Effector memory CD4-positive, alpha-beta T cell (primary cell): ENCODE measurements at regions not wholly inside any gene's neighbourhood (a gene's known extent, or its start where the extent isn't known, plus 50 kb on each side); places are given as distances from the start of the nearest gene placed in this dataset.

Experiments used
- DNase-seq, 3 donors: peaks; one replicate each; pipeline ENCODE4 v3.0.0-alpha.2; 2020
- H3K27ac ChIP-seq: 2 replicates; pipeline ENCODE4 v1.7.0; 2013; ENCODE audit warnings: mild to moderate bottlenecking, low read length, moderate library complexity; ENCODE audit not compliant: insufficient read depth, poor library complexity, severe bottlenecking
- H3K27me3 ChIP-seq: replicated peaks from 2 replicates; pipeline ENCODE4 v1.7.0; 2013; ENCODE audit warnings: mild to moderate bottlenecking, low read length; ENCODE audit not compliant: insufficient read depth, control insufficient read depth, poor library complexity, severe bottlenecking
- H3K36me3 ChIP-seq: 2 replicates; pipeline ENCODE4 v1.7.0; 2013; ENCODE audit warnings: mild to moderate bottlenecking, low read length, moderate library complexity; ENCODE audit not compliant: control insufficient read depth, insufficient read depth
- H3K4me1 ChIP-seq: 2 replicates; pipeline ENCODE4 v1.7.0; 2013; ENCODE audit warnings: low read length, mild to moderate bottlenecking; ENCODE audit not compliant: control insufficient read depth, insufficient read depth, poor library complexity, severe bottlenecking
- H3K4me3 ChIP-seq: 2 replicates; pipeline ENCODE4 v1.7.0; 2013; ENCODE audit warnings: low read length, low read depth, mild to moderate bottlenecking; ENCODE audit not compliant: insufficient read depth, poor library complexity, severe bottlenecking
- H3K9me3 ChIP-seq: 2 replicates; pipeline ENCODE4 v1.7.0; 2013; ENCODE audit warnings: mild to moderate bottlenecking, low read length, moderate library complexity; ENCODE audit not compliant: control insufficient read depth

DNA sequence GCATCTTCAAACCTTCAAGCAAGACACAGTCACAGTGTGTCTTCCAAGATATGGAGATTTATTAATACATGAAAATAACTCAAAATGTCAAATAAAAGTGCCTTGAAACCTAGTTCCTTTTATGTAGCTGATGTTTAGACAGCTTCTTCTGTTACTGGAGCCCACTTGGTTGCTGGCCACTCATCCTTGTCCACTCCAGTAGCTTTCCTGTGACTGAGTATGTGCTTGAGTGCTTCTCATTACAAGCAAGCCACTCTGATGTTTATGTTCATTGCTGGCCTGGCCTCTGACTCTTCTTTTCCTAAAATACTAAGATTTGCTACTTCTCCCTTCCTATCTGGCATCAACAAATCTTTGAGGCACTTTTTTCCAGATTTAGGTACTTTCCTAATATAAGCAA lies 545.2 kb upstream of the MAN1A1 start:
- H3K9me3 ChIP-seq: no peaks in the 10 kb centered on the region
- no peaks in the 10 kb centered on the region for H3K27me3 ChIP-seq
- H3K36me3 ChIP-seq: no peaks in the 10 kb centered on the region
- no peak overlapping the region for H3K4me3 ChIP-seq
- H3K4me1 ChIP-seq: no peaks in the 10 kb centered on the region
- no peak overlapping the region for H3K27ac ChIP-seq
- no peak for DNase-seq

DNA sequence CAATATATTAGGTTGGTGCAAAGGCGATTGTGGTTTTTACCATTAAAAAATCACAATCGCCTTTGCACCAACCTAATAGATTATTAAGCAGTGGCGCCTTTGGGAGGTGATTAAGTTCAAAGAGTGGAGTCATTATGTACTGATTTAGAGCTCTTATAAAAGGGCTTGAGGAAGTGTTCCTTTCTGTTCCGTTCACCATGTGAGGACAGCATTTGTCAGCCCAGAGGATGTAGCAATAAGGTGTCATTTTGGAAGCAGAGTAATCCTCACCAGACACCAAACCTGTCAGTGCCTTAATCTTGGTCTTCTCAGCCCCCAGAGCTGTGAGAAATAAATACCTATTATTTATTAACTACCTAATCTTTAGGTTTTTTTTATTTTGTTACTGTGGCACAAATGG lies 542.1 kb upstream of the MAN1A1 start:
- Histone ChIP-seq H3K9me3 (no peaks in the 10 kb centered on the region), H3K27ac (no peak overlapping the region), H3K4me3 (no peak overlapping the region), H3K27me3 (no peaks in the 10 kb centered on the region), H3K4me1 (no peaks in the 10 kb centered on the region), H3K36me3 (no peaks in the 10 kb centered on the region)
- no peak for DNase-seq

DNA sequence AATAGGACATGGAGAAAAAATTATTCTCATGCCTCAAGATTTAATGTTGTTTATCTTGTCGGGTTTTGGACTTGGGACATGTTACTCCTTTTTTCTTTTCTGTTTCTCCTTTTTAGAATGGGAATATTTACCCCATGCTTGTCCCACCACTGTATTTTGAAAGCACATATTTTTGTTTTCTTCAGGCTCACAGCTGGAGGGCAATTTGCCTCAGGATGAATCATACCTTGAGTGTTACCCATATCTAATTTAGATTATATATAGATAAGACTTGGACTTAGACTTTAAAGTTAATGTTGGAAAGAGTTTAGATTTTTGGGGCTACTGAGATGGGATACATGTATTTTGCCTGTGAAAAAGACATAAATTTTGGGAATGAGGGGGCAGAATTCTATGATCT lies 541.6 kb upstream of the MAN1A1 start:
- no peaks in the 10 kb centered on the region for H3K27me3 ChIP-seq
- DNase-seq: no peak
- no peak overlapping the region for H3K27ac ChIP-seq
- no peaks in the 10 kb centered on the region for H3K36me3 ChIP-seq
- no peaks in the 10 kb centered on the region for H3K4me1 ChIP-seq
- no peak overlapping the region for H3K4me3 ChIP-seq
- H3K9me3 ChIP-seq: no peaks in the 10 kb centered on the region

DNA sequence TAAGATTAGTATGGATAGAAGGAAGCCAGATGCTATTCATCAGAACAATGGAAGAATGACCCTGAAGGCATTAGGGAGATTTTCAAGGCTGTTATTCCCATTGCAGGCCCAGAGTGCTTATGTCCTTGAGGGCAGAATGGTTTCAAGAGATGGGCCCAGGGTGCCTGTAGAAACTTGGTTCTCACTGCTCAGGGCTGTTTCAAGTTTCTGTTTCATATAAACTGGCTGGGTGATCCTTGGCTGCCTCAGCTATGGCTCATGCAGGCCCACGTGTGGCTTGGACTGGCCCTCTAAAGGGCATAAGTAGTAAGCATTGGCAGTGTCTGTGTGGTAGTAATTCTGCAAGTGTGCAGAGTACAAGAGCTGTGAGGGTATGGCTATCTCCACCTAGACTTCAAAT lies 540.9 kb upstream of the MAN1A1 start:
- H3K4me1 ChIP-seq: no peaks in the 10 kb centered on the region
- H3K9me3 ChIP-seq: no peaks in the 10 kb centered on the region
- no peak overlapping the region for H3K27ac ChIP-seq
- no peaks in the 10 kb centered on the region for H3K27me3 ChIP-seq
- H3K36me3 ChIP-seq: no peaks in the 10 kb centered on the region
- H3K4me3 ChIP-seq: no peak overlapping the region
- DNase-seq: no peak

DNA sequence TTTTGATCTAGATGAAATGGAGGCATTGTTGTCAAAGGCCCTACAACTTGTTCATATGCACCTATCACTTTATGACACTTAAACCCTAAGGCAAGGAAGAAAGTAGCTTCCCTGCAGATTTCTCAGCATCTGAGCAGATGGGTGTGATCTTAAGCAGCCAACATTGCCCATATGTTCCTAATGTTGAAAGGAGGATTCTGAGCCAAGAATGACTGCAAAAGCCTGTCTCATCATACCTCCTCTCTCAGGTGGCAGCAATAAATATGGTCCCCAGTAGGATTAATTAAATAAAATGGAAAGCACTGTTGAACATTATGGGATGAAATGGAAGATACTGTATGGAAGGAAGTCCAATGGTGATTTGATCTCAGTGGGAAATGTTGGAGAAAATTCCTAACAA lies 538.1 kb upstream of the MAN1A1 start:
- no peak overlapping the region for H3K27ac ChIP-seq
- no peaks in the 10 kb centered on the region for H3K4me1 ChIP-seq
- no peak for DNase-seq
- H3K27me3 ChIP-seq: no peaks in the 10 kb centered on the region
- no peaks in the 10 kb centered on the region for H3K36me3 ChIP-seq
- no peak overlapping the region for H3K4me3 ChIP-seq
- H3K9me3 ChIP-seq: no peaks in the 10 kb centered on the region

GRCh38 chr6:119881416-119881815 lies 531.9 kb upstream of the MAN1A1 start:
- DNase-seq: no peak
- H3K27me3 ChIP-seq: no peaks in the 10 kb centered on the region
- H3K4me3 ChIP-seq: no peak overlapping the region
- H3K9me3 ChIP-seq: no peaks in the 10 kb centered on the region
- no peaks in the 10 kb centered on the region for H3K4me1 ChIP-seq
- no peaks in the 10 kb centered on the region for H3K36me3 ChIP-seq
- H3K27ac ChIP-seq: no peak overlapping the region

DNA sequence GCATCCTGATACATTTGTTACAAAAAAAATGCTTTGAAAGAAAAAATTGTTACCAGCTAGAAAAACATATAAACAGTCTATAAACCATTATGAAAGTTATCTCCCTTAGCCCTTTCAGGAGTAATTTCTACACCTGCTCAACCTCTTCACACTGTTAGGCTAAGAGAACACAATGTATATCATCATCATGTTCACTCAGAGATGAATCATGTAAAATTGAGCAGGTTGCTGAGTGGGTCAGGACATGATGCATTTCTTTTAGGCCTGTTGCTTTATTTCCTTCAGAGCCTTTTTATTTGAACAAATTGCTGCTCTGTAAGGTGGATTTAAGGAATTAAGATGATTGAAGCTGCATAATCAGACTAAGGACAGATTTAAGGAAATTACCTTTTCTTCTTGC lies 531.3 kb upstream of the MAN1A1 start:
- no peak overlapping the region for H3K27ac ChIP-seq
- H3K9me3 ChIP-seq: no peaks in the 10 kb centered on the region
- no peak overlapping the region for H3K4me3 ChIP-seq
- no peak for DNase-seq
- no peaks in the 10 kb centered on the region for H3K27me3 ChIP-seq
- H3K36me3 ChIP-seq: no peaks in the 10 kb centered on the region
- H3K4me1 ChIP-seq: no peaks in the 10 kb centered on the region

- Histone ChIP-seq H3K27ac (no peak overlapping the region), H3K27me3 (no peaks in the 10 kb centered on the region), H3K4me3 (no peak overlapping the region), H3K9me3 (no peaks in the 10 kb centered on the region), H3K36me3 (no peaks in the 10 kb centered on the region), H3K4me1 (no peaks in the 10 kb centered on the region)
- DNase-seq: no peak
Observed at GRCh38 chr6:119879731-119880130, 530.2 kb upstream of the MAN1A1 start.

GRCh38 chr6:119874381-119874780 lies 524.8 kb upstream of the MAN1A1 start:
- H3K36me3 ChIP-seq: no peaks in the 10 kb centered on the region
- H3K4me3 ChIP-seq: no peak overlapping the region
- no peak overlapping the region for H3K27ac ChIP-seq
- H3K4me1 ChIP-seq: no peaks in the 10 kb centered on the region
- no peak for DNase-seq
- H3K9me3 ChIP-seq: no peaks in the 10 kb centered on the region
- no peaks in the 10 kb centered on the region for H3K27me3 ChIP-seq

- H3K36me3 ChIP-seq: no peaks in the 10 kb centered on the region
- H3K4me3 ChIP-seq: no peak overlapping the region
- DNase-seq: no peak
- H3K27ac ChIP-seq: no peak overlapping the region
- no peaks in the 10 kb centered on the region for H3K9me3 ChIP-seq
- H3K4me1 ChIP-seq: no peaks in the 10 kb centered on the region
- H3K27me3 ChIP-seq: no peaks in the 10 kb centered on the region
Observed at GRCh38 chr6:119873107-119873506, 523.5 kb upstream of the MAN1A1 start.

DNA sequence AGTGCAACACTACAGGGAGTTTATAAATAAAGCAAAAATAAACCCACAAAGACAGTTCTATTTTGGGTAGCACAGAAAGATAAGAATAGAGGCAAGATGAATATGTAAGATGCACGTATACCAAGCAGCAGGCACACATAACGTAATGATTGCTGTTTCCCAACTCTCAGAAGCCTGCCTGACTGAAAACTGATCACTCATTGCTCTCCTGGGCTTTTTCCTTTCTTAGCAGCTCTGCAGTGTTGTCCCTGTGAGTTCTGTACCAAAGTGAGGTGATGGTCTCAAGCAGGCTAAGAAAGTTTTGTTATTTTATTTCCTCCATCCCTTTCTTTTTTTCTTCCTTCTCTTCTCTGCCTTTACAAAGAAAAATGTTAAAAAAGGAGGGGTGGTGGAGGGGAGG lies 522.0 kb upstream of the MAN1A1 start:
- no peaks in the 10 kb centered on the region for H3K36me3 ChIP-seq
- no peak for DNase-seq
- no peaks in the 10 kb centered on the region for H3K9me3 ChIP-seq
- H3K27me3 ChIP-seq: no peaks in the 10 kb centered on the region
- H3K4me3 ChIP-seq: no peak overlapping the region
- no peaks in the 10 kb centered on the region for H3K4me1 ChIP-seq
- no peak overlapping the region for H3K27ac ChIP-seq
